ENCODE measurements at regions not wholly inside any gene's neighbourhood (a gene's known extent, or its start where the extent isn't known, plus 50 kb on each side); places are given as distances from the start of the nearest gene placed in this dataset.

GRCh38 chr1:187245201-187245600, 416.5 kb downstream of the PLA2G4A start:
- Histone ChIP-seq H3K79me2 (ENCODE audit: low read depth) (no peaks in the 10 kb centered on the region), H3K4me3 (no peak overlapping the region), H3F3A (ENCODE audit: insufficient read depth, low read depth) (no peaks in the 10 kb centered on the region), H2AFZ (no peak overlapping the region; the same call in 1 of the 2 replicates), H4K20me1 (ENCODE audit: insufficient read depth) (no peaks in the 10 kb centered on the region), H3K4me1 (replicated peaks; ENCODE audit: insufficient read depth) (no peaks in the 10 kb centered on the region), H3K36me3 (ENCODE audit: low read depth) (no peaks in the 10 kb centered on the region), H3K27ac (no peak overlapping the region), H3K27me3 (ENCODE audit: insufficient read depth, low read depth) (no peaks in the 10 kb centered on the region), H3K4me2 (no peak overlapping the region), H3K9me3 (ENCODE audit: insufficient read depth, low read depth) (no peaks in the 10 kb centered on the region), H3K9me2 (ENCODE audit: insufficient read depth) (no peaks in the 10 kb centered on the region)
- no peak for DNase-seq
- intact Hi-C loops (cut with micrococcal nuclease; ENCODE audit: unreplicated experiment): no loop called here
- POLR2A ChIA-PET (ENCODE audit: unreplicated experiment): no interaction called here
- CTCF ChIA-PET: interaction anchor here (0.6 kb wide), 1 partner anchor 276 kb away, joined by 3 read pairs; no protein-coding TSS in a partner anchor
- no TSS peak for BruUV-seq (replicated peaks)
- no peak for TF ChIP-seq EZH2 (IDR thresholded peaks at IDR 0.05; ENCODE audit: low read depth)
- TF ChIP-seq CTCF (conservative IDR thresholded peaks at IDR 0.05): no peak

- Histone ChIP-seq H3K9me2 (ENCODE audit: insufficient read depth) (no peaks in the 10 kb centered on the region), H3K36me3 (ENCODE audit: low read depth) (no peaks in the 10 kb centered on the region), H3K4me2 (no peak overlapping the region), H3K9me3 (ENCODE audit: insufficient read depth, low read depth) (no peaks in the 10 kb centered on the region), H3K27me3 (ENCODE audit: insufficient read depth, low read depth) (no peaks in the 10 kb centered on the region), H3K27ac (no peak overlapping the region), H3F3A (ENCODE audit: insufficient read depth, low read depth) (no peaks in the 10 kb centered on the region), H2AFZ (no peak overlapping the region), H3K4me3 (no peak overlapping the region), H4K20me1 (ENCODE audit: insufficient read depth) (no peaks in the 10 kb centered on the region), H3K79me2 (ENCODE audit: low read depth) (no peaks in the 10 kb centered on the region), H3K4me1 (replicated peaks; ENCODE audit: insufficient read depth) (no peaks in the 10 kb centered on the region)
- no TSS peak for BruUV-seq (replicated peaks)
- no peak for DNase-seq
- CTCF ChIA-PET: no interaction called here
- POLR2A ChIA-PET (ENCODE audit: unreplicated experiment): no interaction called here
- intact Hi-C loops (cut with micrococcal nuclease; ENCODE audit: unreplicated experiment): no loop called here
- TF ChIP-seq CTCF (conservative IDR thresholded peaks at IDR 0.05): no peak
- TF ChIP-seq EZH2 (IDR thresholded peaks at IDR 0.05; ENCODE audit: low read depth): no peak
Measured at GRCh38 chr1:187249196-187249595, 420.4 kb downstream of the PLA2G4A start.

- H3K9me3 ChIP-seq (ENCODE audit: insufficient read depth, low read depth): no peaks in the 10 kb centered on the region
- no peaks in the 10 kb centered on the region for H3K4me1 ChIP-seq (replicated peaks; ENCODE audit: insufficient read depth)
- no peaks in the 10 kb centered on the region for H3K9me2 ChIP-seq (ENCODE audit: insufficient read depth)
- no peaks in the 10 kb centered on the region for H3K79me2 ChIP-seq (ENCODE audit: low read depth)
- POLR2A ChIA-PET (ENCODE audit: unreplicated experiment): no interaction called here
- intact Hi-C loops (cut with micrococcal nuclease; ENCODE audit: unreplicated experiment): no loop called here
- TF ChIP-seq CTCF (conservative IDR thresholded peaks at IDR 0.05): no peak
- H2AFZ ChIP-seq: no peak overlapping the region
- no peaks in the 10 kb centered on the region for H3K36me3 ChIP-seq (ENCODE audit: low read depth)
- CTCF ChIA-PET: no interaction called here
- H4K20me1 ChIP-seq (ENCODE audit: insufficient read depth): no peaks in the 10 kb centered on the region
- no peak overlapping the region for H3K4me3 ChIP-seq
- H3K27me3 ChIP-seq (ENCODE audit: insufficient read depth, low read depth): no peaks in the 10 kb centered on the region
- H3K4me2 ChIP-seq: no peak overlapping the region
- BruUV-seq (replicated peaks): no TSS peak
- no peak for DNase-seq
- no peak overlapping the region for H3K27ac ChIP-seq
- no peaks in the 10 kb centered on the region for H3F3A ChIP-seq (ENCODE audit: insufficient read depth, low read depth)
Measured at GRCh38 chr1:187252923-187253322, 424.2 kb downstream of the PLA2G4A start.

Data from PC-9 (cell line).